ENCODE measurements at regions not wholly inside any gene's neighbourhood (a gene's known extent, or its start where the extent isn't known, plus 50 kb on each side); places are given as distances from the start of the nearest gene placed in this dataset.
"Not testable (repeated sequence)": the region's sequence is repeated elsewhere in the genome, so short reads cannot be mapped to it uniquely, and the experiment has no call there.

- DNase-seq (ENCODE audit: low read depth, low spot score), result no peak
Measured at GRCh38 chr7:92973293-92973731, 136.9 kb upstream of the CDK6 start.

GRCh38 chr7:92972441-92972840, 136.1 kb upstream of the CDK6 start:
- DNase-seq (ENCODE audit: low read depth, low spot score), result no peak

GRCh38 chr7:92969061-92969460, 132.7 kb upstream of the CDK6 start:
- DNase-seq (ENCODE audit: low read depth, low spot score), result no peak

GRCh38 chr7:92968502-92968901, 132.1 kb upstream of the CDK6 start:
- no peak for DNase-seq (ENCODE audit: low read depth, low spot score)

GRCh38 chr7:92967238-92967637, 130.9 kb upstream of the CDK6 start:
- no peak for DNase-seq (ENCODE audit: low read depth, low spot score)

- DNase-seq (ENCODE audit: low read depth, low spot score), result no peak
Measured at GRCh38 chr7:92964141-92964540, 127.8 kb upstream of the CDK6 start.

- no peak for DNase-seq (ENCODE audit: low read depth, low spot score)
Measured at GRCh38 chr7:92963566-92963965, 127.2 kb upstream of the CDK6 start.

GRCh38 chr7:92961961-92962360, 125.6 kb upstream of the CDK6 start:
- DNase-seq (ENCODE audit: low read depth, low spot score), result no peak

- DNase-seq (ENCODE audit: low read depth, low spot score), result no peak
Measured at GRCh38 chr7:92956575-92956974, 120.2 kb upstream of the CDK6 start.

- DNase-seq (ENCODE audit: low read depth, low spot score), result no peak
Measured at GRCh38 chr7:92955081-92955480, 118.7 kb upstream of the CDK6 start.

- no peak for DNase-seq (ENCODE audit: low read depth, low spot score)
Measured at GRCh38 chr7:92953657-92954056, 117.3 kb upstream of the CDK6 start.

- DNase-seq (ENCODE audit: low read depth, low spot score), result no peak
Measured at GRCh38 chr7:92949748-92950147, 113.4 kb upstream of the CDK6 start.

GRCh38 chr7:92945840-92946239, 109.5 kb upstream of the CDK6 start:
- DNase-seq (ENCODE audit: low read depth, low spot score), result no peak

GRCh38 chr7:92944633-92945032, 108.3 kb upstream of the CDK6 start:
- DNase-seq (ENCODE audit: low read depth, low spot score), result peak; percentile 1

GRCh38 chr7:92942706-92943105, 106.3 kb upstream of the CDK6 start:
- not testable (repeated sequence) for DNase-seq (ENCODE audit: low read depth, low spot score)

GRCh38 chr7:92939666-92940360, 103.4 kb upstream of the CDK6 start:
- DNase-seq (ENCODE audit: low read depth, low spot score), result no peak

- DNase-seq (ENCODE audit: low read depth, low spot score), result no peak
Measured at GRCh38 chr7:92934096-92934495, 97.7 kb upstream of the CDK6 start.

GRCh38 chr7:92932450-92932849, 96.1 kb upstream of the CDK6 start:
- no peak for DNase-seq (ENCODE audit: low read depth, low spot score)

GRCh38 chr7:92930404-92930803, 94.0 kb upstream of the CDK6 start:
- DNase-seq (ENCODE audit: low read depth, low spot score), result no peak

- no peak for DNase-seq (ENCODE audit: low read depth, low spot score)
Measured at GRCh38 chr7:92926697-92927044, 90.3 kb upstream of the CDK6 start.

GRCh38 chr7:92925876-92926696, 89.7 kb upstream of the CDK6 start:
- peak; percentile 12 for DNase-seq (ENCODE audit: low read depth, low spot score)

- DNase-seq (ENCODE audit: low read depth, low spot score), result no peak
Measured at GRCh38 chr7:92924800-92925199, 88.4 kb upstream of the CDK6 start.

- no peak for DNase-seq (ENCODE audit: low read depth, low spot score)
Measured at GRCh38 chr7:92917230-92917629, 80.9 kb upstream of the CDK6 start.
